Keratinocyte (primary cell): ENCODE measurements at regions not wholly inside any gene's neighbourhood (a gene's known extent, or its start where the extent isn't known, plus 50 kb on each side); places are given as distances from the start of the nearest gene placed in this dataset.

Experiments used
- CTCF ChIP-seq, 3 experiments: IDR thresholded peaks in 1 of 3; conservative IDR thresholded peaks in 1 of 3; optimal IDR thresholded peaks in 1 of 3; 2 replicates in 2 of 3; 3 replicates in 1 of 3; pipeline versions ENCODE3 to v1.5.1; 2011; ENCODE audit warnings: low read length in 3 of 3, mild to moderate bottlenecking in 3 of 3, moderate library complexity in 2 of 3, control low read depth in 1 of 3, inconsistent platforms in 1 of 3; ENCODE audit not compliant: insufficient read depth in 2 of 3; ENCODE audit errors: extremely low read depth in 1 of 3
- EZH2 ChIP-seq: IDR thresholded peaks from one replicate; pipeline ENCODE4 v1.6.1; 2012; ENCODE audit warnings: inconsistent platforms, mild to moderate bottlenecking, low read length, moderate library complexity

GRCh38 chr10:128875956-128876736 lies 590.9 kb upstream of the MGMT start:
- TF ChIP-seq CTCF (optimal IDR thresholded peaks at IDR 0.05 in 1 of 3, IDR thresholded peaks at IDR 0.05 in 1 of 3, conservative IDR thresholded peaks at IDR 0.05 in 1 of 3; ENCODE audit: extremely low read depth in 1 of 3, insufficient read depth in 2 of 3, low read length in 3 of 3) (no peak), EZH2 (no peak)
